AML-193 (cell line): ENCODE measurements at regions not wholly inside any gene's neighbourhood (a gene's known extent, or its start where the extent isn't known, plus 50 kb on each side); places are given as distances from the start of the nearest gene placed in this dataset.

Experiments
- DNase-seq, 2 experiments: peaks; one replicate each; lab custom pipeline; 2025; lab: John Stamatoyannopoulos, UW

GRCh38 chr2:19139386-19139785, 219.0 kb downstream of the OSR1 start:
- DNase-seq: no peak

- no peak for DNase-seq
These were observed 220.1 kb downstream of the OSR1 start for GRCh38 chr2:19138264-19138825.

DNA sequence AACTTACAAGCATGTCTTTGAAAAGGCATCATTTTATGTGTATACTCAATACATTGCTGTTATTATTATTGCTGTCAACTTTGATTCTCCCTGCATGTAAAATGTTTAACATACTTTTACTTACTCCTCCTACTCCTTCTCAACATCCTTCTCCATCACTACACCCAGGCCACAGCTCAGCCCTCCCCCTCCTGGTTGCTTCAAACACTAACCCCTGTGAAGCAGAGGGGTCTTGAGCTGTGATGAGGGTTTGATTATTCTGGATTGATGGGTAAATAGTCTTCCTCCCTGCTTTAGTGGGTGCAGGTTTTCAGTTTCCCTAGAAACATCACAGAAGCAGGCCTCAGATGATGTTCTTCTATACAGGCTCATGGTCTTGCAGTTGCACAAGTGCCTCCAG, 221.0 kb downstream of the OSR1 start:
- DNase-seq: no peak

DNA sequence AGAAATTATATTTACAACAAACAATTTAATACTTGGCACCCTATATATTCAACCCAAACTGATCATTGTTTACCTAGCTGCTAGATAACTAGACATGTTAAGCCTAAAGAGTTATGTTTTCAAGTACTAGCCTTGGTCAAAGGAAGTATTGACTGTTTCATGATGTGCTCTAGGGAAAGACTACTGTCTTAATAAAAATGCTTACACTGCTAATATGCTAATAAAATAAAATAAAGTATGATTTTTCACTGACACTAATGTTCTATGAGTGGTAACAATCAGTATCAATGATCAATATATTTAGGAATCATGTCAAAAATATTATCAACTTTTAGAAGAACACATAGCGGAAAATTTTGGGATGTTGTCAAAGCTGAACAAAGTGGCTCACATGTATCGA, 225.5 kb downstream of the OSR1 start:
- no peak for DNase-seq

GRCh38 chr2:19131871-19132270, 226.6 kb downstream of the OSR1 start:
- DNase-seq: no peak

- no peak for DNase-seq
These were observed 230.3 kb downstream of the OSR1 start for GRCh38 chr2:19128148-19128547.

DNA sequence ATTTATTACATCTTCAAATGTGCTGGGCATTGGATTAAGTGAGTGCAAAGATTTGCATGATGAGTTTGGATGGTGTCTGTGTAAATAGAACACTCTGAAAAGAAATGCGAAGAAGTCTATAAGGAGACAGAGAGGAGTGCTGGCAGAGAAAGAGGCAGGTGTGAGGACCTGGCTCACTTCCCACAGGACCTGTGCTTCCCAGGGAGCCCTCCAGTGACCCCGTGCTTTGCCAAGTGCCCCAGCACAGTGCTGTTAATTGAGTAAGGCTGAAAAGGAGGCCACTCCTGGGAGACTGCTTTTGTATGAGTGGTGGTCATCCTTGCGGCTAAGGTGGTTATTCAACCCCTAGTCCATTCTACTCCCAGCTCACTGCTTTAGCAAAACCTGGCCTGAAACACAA, 230.8 kb downstream of the OSR1 start:
- no peak for DNase-seq

- no peak for DNase-seq
These were observed 232.3 kb downstream of the OSR1 start for GRCh38 chr2:19125901-19126680.

DNA sequence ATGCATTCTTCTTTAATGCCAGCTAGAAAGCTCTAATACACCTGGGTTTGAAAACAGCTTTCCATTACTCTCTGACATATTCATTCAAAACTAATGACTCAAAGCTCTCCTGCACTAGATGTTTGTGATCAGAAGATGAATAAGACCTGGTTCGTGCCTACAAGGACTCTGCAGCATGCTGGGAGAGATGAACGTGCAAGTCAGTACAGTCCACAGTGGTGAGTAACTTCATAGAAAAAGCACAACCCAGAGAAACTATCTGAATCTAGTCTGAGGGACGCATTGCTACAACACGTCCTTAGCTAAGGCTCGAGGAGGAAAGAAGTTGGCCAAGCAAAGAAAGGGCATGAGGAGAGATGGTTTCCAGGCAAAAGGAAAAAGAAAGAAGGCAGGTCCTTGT, 234.3 kb downstream of the OSR1 start:
- no peak for DNase-seq

DNA sequence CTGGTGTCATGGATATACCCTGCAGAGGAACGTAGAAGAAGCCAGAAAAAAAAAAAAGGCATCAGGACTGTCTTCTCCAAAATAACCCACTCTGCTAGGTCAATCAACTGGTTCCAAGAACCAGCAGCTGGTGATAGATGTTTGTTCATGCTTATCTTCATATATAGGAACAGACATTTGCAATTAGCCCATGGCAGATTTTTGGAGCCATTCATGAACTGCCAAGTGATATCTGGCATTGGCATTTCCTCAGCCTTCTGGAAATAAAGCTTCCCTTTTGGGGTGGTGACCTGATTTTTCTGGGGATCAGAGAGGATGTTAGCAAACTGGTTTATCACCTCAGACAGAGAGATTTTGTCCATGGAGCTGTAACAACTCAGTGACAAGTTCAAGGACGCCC, 234.9 kb downstream of the OSR1 start:
- no peak for DNase-seq

- no peak for DNase-seq
These were observed 236.2 kb downstream of the OSR1 start for GRCh38 chr2:19122220-19122619.

GRCh38 chr2:19120941-19121750, 237.3 kb downstream of the OSR1 start:
- DNase-seq: no peak

- no peak for DNase-seq
These were observed 238.2 kb downstream of the OSR1 start for GRCh38 chr2:19120181-19120580.

DNA sequence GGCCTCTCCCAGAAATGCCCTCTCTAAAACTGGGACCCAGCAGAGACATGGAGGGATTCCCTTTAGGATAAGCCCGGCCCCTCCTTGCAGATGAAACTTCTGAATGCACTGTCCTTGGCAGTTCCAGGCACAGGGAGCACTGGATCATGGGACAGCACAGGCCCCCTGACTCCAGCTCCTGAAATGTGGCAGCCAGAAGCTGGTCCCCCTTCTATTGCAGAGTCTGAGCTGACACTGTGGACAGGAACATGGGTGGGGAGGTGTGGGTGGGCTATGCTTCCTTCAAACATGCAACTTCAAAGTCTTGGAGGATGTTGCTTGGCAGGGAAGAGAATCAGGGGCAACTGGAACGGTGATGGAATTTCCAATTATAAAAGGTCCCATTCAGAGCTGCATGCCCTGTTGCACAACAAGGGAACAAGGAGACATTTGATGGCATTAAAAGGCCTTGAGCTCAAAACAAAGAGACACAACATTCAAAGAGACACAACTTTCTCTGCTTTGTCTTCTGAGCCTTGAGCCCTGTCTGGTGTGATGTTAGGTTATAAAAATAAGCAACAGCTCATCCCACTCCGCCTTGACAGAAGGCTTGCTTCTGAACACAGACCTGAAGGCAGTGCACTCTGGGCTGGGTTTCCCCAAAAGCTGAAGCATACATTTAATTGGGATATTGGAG, 239.0 kb downstream of the OSR1 start:
- DNase-seq: no peak

GRCh38 chr2:19116918-19117317, 241.5 kb downstream of the OSR1 start:
- DNase-seq: no peak

DNA sequence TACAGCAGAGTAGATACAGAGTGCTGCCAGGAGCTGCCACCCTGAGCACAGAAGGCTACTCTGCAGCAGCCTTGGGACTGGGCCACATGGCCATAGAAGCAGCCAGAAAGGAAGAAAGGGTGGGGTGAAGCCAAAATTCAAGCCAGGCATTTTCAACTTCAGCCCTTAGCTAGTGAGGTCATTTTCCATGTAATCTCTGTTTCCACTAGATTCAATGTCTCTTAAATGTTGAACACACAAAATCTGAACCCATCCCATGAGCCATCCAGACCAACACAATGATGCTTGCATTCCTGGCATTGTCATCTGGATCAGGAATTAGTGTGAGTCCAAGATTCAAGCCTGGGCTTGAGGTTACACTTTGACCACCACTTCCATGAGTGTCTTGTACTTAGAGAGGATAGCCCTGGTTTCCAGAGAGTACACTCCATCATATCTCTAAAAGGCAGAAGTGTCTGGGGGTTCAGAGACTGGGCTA, 243.6 kb downstream of the OSR1 start:
- no peak for DNase-seq

DNA sequence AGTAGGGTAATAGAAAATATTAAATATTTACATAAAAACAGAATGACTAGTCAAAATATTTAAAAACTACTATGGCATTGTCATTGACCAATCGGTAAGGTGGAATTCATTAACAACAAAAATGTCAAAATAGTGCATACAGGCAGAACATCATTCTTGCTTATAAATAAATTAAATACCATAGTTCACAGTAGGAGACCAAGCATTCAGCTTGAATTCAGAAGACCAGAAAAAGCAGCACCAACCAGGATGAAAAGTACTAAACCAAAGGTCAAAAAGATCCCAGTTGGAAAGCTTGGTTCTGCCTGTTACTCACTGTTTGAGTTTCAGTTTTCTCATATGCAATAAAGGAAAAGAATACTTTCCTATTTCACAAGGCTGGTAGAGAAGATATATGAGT, 244.3 kb downstream of the OSR1 start:
- no peak for DNase-seq

GRCh38 chr2:19111354-19111753, 247.1 kb downstream of the OSR1 start:
- no peak for DNase-seq

- DNase-seq: no peak
These were observed 248.9 kb downstream of the OSR1 start for GRCh38 chr2:19109518-19109917.

DNA sequence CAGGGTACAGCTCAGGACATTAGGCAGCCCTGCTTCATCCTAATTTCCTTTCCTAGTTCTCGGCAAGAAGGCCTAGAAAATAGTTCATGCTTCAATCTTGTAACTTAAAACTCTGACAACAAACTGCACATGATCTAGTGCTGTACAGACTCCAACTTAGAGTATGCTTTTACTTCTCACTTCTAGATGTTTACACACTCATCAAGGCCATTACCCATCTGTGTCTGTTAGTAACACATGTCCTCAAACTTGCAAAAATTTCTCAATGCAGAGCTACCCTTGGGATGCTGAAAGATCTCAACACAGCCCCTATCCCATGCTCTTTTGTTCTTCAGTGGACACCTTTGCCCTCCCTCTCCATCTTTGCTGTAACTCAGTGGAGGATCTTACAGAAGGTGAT, 252.0 kb downstream of the OSR1 start:
- no peak for DNase-seq

DNA sequence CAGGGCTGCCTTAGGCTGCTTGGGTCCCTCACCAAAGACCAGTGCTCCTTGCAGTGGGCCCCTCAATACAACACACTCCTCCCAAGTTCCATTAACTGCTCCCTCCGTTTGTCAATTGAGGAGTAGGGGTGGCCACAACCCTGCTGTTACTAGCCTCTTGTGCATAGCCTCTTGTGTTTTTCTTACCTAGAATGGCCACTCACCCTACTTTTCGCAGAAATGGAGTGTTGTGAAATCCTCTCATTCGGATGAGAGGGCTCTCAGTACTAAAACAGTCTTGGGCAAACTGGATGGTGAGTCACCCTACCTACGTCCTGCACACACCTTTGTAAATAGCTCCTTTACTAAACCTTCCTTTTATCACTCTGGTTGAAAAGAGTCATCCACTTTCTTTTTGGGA, 253.9 kb downstream of the OSR1 start:
- DNase-seq: no peak

- DNase-seq: no peak
These were observed 255.6 kb downstream of the OSR1 start for GRCh38 chr2:19102696-19103423.
